Breast epithelium (tissue), 4 donors: ENCODE measurements at regions not wholly inside any gene's neighbourhood (a gene's known extent, or its start where the extent isn't known, plus 50 kb on each side); places are given as distances from the start of the nearest gene placed in this dataset.

Experiments
- DNase-seq, 2 donors: peaks; one replicate each; pipeline ENCODE4 v3.0.0-alpha.2; 2019; ENCODE audit warnings: low spot score in 2 of 2
- H3K27ac ChIP-seq, 2 donors: fragments of 200-600 bp; sonication (generic) in 1 of 2; one replicate each; pipeline ENCODE4 v1.5.1; 2016 to 2019; ENCODE audit warnings: mild to moderate bottlenecking in 1 of 2
- H3K27me3 ChIP-seq, 2 donors: fragments of 200-600 bp; sonication (generic) in 1 of 2; one replicate each; pipeline versions ENCODE4 v1.5.1 to v1.6.0; 2017 to 2019; ENCODE audit warnings: control low read depth in 1 of 2, mild to moderate bottlenecking in 1 of 2
- H3K36me3 ChIP-seq: fragments of 200-600 bp; one replicate; pipeline ENCODE4 v1.5.1; 2019
- H3K4me1 ChIP-seq, 2 donors: fragments of 200-600 bp; sonication (generic); one replicate each; pipeline ENCODE4 v1.5.1; 2016 to 2019; ENCODE audit warnings: control low read depth in 1 of 2
- H3K4me3 ChIP-seq, 3 donors: fragments of 200-600 bp; sonication (generic); 1 replicate in 2 of 3; 2 replicates in 1 of 3; pipeline ENCODE4 v1.5.1; 2016 to 2019; ENCODE audit warnings: mild to moderate bottlenecking in 3 of 3, moderate library complexity in 2 of 3
- H3K9me3 ChIP-seq, 2 donors: fragments of 200-600 bp; sonication (generic) in 1 of 2; one replicate each; pipeline ENCODE4 v1.5.1; 2016 to 2019; ENCODE audit warnings: control low read depth in 1 of 2
- POLR2A ChIP-seq: fragments of 450-650 bp; IDR thresholded peaks from one replicate; pipeline ENCODE4 v1.6.1; 2016; ENCODE audit warnings: antibody characterized with exemption, mild to moderate bottlenecking, moderate library complexity
- POLR2AphosphoS5 ChIP-seq, 3 donors: sonication (generic); formaldehyde crosslinking; IDR thresholded peaks; one replicate each; pipeline ENCODE4 v1.6.1; 2017; ENCODE audit warnings: antibody characterized with exemption in 3 of 3
- intact Hi-C: fragments of 100-400 bp; cut with DNase I; formaldehyde crosslinking; loops from one replicate; pipeline ENCODE4 v1.15.1; 2023; ENCODE audit warnings: low total_unique reads
- TF ChIP-seq, protein P1 (sequence below), 3 donors: fragments of 450-650 bp; IDR thresholded peaks; one replicate each; pipeline ENCODE4 v1.5.1; 2016 to 2017; ENCODE audit warnings: antibody characterized with exemption in 3 of 3, mild to moderate bottlenecking in 3 of 3, moderate library complexity in 3 of 3

DNA sequence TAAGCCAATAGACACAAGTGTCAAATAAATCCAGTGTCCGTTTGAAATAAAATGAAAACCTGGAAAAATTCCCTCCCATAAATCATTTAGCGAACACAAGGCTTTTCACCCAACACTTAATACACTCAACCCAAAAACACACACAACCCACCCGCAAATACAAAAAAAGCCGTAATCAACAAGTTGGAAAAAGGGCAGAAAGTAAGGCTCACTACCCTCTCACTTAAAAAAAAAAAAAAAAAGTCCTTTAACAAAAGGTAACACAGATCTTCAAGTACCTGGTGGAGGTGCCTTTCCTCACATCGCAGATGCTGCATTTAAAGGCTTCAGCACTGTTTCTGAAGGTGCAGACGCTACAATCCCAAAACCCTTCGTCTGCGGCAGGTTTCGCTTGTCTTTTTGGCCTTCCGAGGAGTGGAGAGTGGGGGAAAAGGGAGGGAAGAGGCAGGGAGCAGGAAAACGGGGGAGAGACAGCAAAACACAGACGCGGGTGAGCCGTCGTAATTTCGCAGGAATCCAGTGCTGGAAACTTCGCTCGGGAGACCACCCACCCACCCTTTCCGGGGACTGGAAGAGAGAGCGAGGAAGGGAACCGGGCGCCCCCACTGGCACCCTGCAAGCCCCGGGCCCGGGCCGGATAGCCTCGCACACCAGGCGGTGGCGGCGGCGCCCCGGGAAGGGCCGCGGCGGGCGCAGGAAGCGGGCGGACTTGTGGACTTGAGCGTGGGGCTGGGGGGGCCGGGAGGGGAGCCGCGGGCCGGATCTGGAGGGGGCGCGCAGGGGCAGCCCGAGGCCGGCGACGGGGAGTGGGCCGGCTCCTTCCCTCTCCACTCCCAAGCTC, 401.8 kb downstream of the SHQ1 start, which contains the start of gene RYBP:
Gene RYBP (minus strand): TSS at position 404 of the 841 bp plus-strand sequence.
- no peaks in the 10 kb centered on the region for H3K27me3 ChIP-seq
- H3K27ac ChIP-seq = peak within 1 kb of the TSS; percentile 94 to 99
- intact Hi-C loops = no loop called here
- H3K4me3 ChIP-seq = peak within 1 kb of the TSS; percentile 73 to 99 (median 83)
- H3K4me1 ChIP-seq = peaks cover 0 to 4% of the 10 kb centered on the region in 2 donors
- no peaks in the 10 kb centered on the region for H3K9me3 ChIP-seq
- H3K36me3 ChIP-seq = no peaks in the 10 kb centered on the region
- TF ChIP-seq POLR2A = no peak
- TF ChIP-seq POLR2AphosphoS5 (IDR thresholded peaks at IDR 0.05) = peak in 1 of 3 donors; percentile 25
- peak; percentile 26 to 55 for DNase-seq

DNA sequence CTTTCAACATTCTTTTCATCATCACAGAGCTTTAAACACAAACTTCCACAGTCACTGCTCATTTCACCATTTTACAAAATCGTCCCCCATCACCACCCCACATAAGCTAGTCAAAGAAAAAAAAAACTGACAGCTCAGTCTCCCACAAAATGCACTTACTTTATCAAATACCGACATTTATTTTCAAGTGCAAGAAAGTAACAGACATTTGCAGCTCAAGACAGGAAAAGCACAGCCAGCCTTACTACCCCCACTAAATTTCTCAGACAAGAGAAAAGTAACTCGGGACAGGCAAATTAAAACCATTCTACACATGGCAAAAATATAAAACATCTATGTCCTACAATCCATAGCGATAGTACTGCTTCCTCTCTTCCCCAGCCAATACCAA, 402.4 kb downstream of the SHQ1 start:
- peak overlapping the region in 1 of 2 donors; percentile 94 for H3K27ac ChIP-seq
- H3K4me3 ChIP-seq = peak overlapping the region; percentile 73 to 99 (median 83)
- TF ChIP-seq POLR2A (no peak), POLR2AphosphoS5 (IDR thresholded peaks at IDR 0.05) (no peak)
- TF ChIP-seq, protein P1, sequence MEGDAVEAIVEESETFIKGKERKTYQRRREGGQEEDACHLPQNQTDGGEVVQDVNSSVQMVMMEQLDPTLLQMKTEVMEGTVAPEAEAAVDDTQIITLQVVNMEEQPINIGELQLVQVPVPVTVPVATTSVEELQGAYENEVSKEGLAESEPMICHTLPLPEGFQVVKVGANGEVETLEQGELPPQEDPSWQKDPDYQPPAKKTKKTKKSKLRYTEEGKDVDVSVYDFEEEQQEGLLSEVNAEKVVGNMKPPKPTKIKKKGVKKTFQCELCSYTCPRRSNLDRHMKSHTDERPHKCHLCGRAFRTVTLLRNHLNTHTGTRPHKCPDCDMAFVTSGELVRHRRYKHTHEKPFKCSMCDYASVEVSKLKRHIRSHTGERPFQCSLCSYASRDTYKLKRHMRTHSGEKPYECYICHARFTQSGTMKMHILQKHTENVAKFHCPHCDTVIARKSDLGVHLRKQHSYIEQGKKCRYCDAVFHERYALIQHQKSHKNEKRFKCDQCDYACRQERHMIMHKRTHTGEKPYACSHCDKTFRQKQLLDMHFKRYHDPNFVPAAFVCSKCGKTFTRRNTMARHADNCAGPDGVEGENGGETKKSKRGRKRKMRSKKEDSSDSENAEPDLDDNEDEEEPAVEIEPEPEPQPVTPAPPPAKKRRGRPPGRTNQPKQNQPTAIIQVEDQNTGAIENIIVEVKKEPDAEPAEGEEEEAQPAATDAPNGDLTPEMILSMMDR (IDR thresholded peaks at IDR 0.05) = no peak
- H3K9me3 ChIP-seq = no peaks in the 10 kb centered on the region
- no peaks in the 10 kb centered on the region for H3K27me3 ChIP-seq
- H3K36me3 ChIP-seq = no peaks in the 10 kb centered on the region
- DNase-seq = no peak
- peaks cover 0 to 4% of the 10 kb centered on the region in 2 donors for H3K4me1 ChIP-seq
- intact Hi-C loops = no loop called here

DNA sequence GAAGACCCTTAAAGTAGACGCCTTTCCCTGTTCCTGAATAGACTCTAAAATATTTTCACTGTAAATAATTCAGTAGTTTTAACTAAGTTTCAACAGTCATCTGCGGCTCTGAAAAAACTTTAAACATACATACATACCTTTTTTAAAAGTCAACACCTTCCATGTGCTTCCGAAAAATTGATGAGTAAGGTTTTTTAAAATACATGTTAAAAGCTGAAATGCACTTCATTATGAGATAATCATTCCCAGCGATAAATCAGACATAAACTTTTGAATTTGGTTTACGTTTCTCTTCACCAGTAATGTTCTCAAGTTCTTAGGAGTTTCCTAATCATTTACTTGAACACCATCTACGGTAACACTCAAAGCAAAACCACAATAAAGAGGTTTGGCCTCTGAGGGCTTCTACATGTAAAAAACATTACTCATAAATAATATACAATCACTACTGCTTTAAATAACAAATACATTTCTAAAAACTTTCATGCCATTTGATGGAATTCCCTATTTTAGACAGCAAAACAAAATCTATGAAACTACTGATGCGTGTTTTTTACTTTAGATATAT, 403.5 kb downstream of the SHQ1 start:
- Histone ChIP-seq H3K4me3 (peak overlapping the region in 1 of 3 donors; percentile 25), H3K9me3 (no peaks in the 10 kb centered on the region), H3K27me3 (no peaks in the 10 kb centered on the region), H3K27ac (no peak overlapping the region), H3K36me3 (no peaks in the 10 kb centered on the region), H3K4me1 (peaks cover 0 to 4% of the 10 kb centered on the region in 2 donors)
- TF ChIP-seq POLR2A (no peak), POLR2AphosphoS5 (IDR thresholded peaks at IDR 0.05) (no peak)
- TF ChIP-seq, protein P1 (IDR thresholded peaks at IDR 0.05) = no peak
- intact Hi-C loops = no loop called here
- DNase-seq = no peak

DNA sequence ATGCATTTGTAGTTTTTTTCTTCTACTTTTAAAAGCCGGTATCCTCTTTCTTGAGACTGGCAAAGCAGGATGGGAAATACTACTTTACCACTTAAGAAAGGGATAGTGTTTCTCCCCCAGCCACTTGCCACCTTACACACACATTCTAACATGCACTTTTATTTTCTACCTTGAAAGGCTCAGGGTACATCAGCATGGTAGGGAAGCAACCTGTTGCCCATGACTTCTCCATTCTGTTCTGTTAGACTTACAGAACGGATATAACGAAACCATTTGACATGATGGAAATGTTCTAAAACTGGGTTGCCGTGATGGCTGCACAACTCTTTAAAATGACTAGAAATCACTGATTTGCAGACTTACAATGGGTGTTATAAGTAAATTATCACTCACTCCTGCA, 405.5 kb downstream of the SHQ1 start:
- peaks cover 0 to 4% of the 10 kb centered on the region in 2 donors for H3K4me1 ChIP-seq

DNA sequence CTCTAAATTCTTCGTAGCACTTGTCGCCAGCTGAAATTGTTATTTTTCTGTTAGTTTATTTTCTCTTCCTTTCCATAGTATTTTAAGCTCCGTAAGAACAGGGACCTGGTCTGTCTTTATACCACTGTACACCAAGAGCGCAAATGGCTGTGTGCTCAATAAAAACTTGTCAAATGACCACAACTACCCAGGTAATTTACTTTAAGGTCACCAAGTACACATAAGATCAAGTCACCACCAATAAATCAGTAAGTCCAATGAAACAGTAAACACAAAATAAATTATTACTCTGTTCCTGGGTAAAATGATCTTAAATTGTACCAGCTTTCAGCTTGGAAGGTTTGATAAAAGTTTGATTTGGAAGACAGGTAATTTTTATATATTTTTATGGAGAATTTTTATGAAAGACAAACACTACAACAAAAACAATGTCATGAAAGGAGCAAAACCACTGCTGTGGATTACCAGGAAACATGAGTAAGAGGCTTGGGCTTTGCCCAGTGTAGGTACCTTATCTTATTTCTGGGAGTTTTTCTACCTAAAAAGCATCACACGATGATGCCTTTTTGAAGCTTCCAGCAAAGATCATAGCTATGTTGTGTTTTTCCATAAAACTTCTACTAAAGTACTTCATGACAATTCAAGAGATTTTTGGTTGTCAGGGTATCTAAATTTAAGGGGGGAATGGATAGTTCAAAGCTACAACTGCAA, 406.8 kb downstream of the SHQ1 start:
- Histone ChIP-seq H3K4me1 (peaks cover 0 to 4% of the 10 kb centered on the region in 2 donors), H3K9me3 (no peaks in the 10 kb centered on the region), H3K27me3 (no peaks in the 10 kb centered on the region), H3K4me3 (no peak overlapping the region), H3K27ac (no peak overlapping the region), H3K36me3 (no peaks in the 10 kb centered on the region)
- TF ChIP-seq POLR2AphosphoS5 (IDR thresholded peaks at IDR 0.05) = no peak
- no peak for TF ChIP-seq POLR2A
- TF ChIP-seq, protein P1 (IDR thresholded peaks at IDR 0.05) = no peak
- no peak for DNase-seq
- intact Hi-C loops = no loop called here

More for the DNA sequence above, 405.5 kb downstream of the SHQ1 start:
- H3K9me3 ChIP-seq = no peaks in the 10 kb centered on the region
- H3K27me3 ChIP-seq = no peaks in the 10 kb centered on the region
- TF ChIP-seq, protein P1 (IDR thresholded peaks at IDR 0.05) = no peak
- TF ChIP-seq POLR2AphosphoS5 (IDR thresholded peaks at IDR 0.05) = no peak
- TF ChIP-seq POLR2A = no peak
- H3K27ac ChIP-seq = no peak overlapping the region
- DNase-seq = no peak
- intact Hi-C loops = no loop called here
- H3K36me3 ChIP-seq = no peaks in the 10 kb centered on the region
- no peak overlapping the region for H3K4me3 ChIP-seq
